Caco-2 (cell line): ENCODE measurements at regions not wholly inside any gene's neighbourhood (a gene's known extent, or its start where the extent isn't known, plus 50 kb on each side); places are given as distances from the start of the nearest gene placed in this dataset.

Source experiments
- BruUV-seq: library from RNA; stranded (reverse); fragments of 400-500 nt; replicated peaks from 2 replicates; lab custom pipeline; 2021; lab: Mats Ljungman, UMichigan
- CTCF ChIA-PET: fragments of 300-600 bp; sonication (Branson Sonifier 250); formaldehyde crosslinking; loops from one replicate; lab custom pipeline; 2022; ENCODE audit warnings: antibody characterized with exemption; lab: Charles Lee
- POLR2A ChIA-PET: fragments of 300-600 bp; sonication (Branson Sonifier 250); formaldehyde crosslinking; loops from one replicate; lab custom pipeline; 2022; ENCODE audit warnings: antibody characterized with exemption; lab: Charles Lee
- DNase-seq, 2 experiments: peaks; one replicate each; pipeline versions ENCODE4 v3.0.0 to v3.0.0-alpha.2; 2020 to 2022
- H3K27me3 ChIP-seq: replicated peaks from 2 replicates; pipeline ENCODE4 v1.6.0; 2011; ENCODE audit warnings: low read length; ENCODE audit not compliant: control insufficient read depth, insufficient read depth
- H3K36me3 ChIP-seq: 2 replicates; pipeline ENCODE4 v1.5.1; 2011; ENCODE audit warnings: low read length; ENCODE audit not compliant: control insufficient read depth, insufficient read depth
- H3K4me1 ChIP-seq: fragments of 250-450 bp; sonication (Bioruptor Pico); 2 replicates; pipeline ENCODE4 v1.5.1; 2020; ENCODE audit warnings: mild to moderate bottlenecking
- H3K4me3 ChIP-seq: 2 replicates; pipeline ENCODE4 v1.5.1; 2011; ENCODE audit warnings: low read depth, mild to moderate bottlenecking, control low read depth, low read length
- H3K9me3 ChIP-seq: fragments of 250-450 bp; sonication (Bioruptor Pico); 2 replicates; pipeline ENCODE4 v1.5.1; 2020; ENCODE audit warnings: mild to moderate bottlenecking, moderate library complexity
- H3K27ac Mint-ChIP-seq: one replicate; pipeline ENCODE4 v1.8.0; 2022; ENCODE audit warnings: mixed read lengths; ENCODE audit not compliant: unreplicated experiment
- H3K27me3 Mint-ChIP-seq: one replicate; pipeline ENCODE4 v1.8.0; 2022; ENCODE audit warnings: mixed read lengths; ENCODE audit not compliant: insufficient read depth, unreplicated experiment
- H3K36me3 Mint-ChIP-seq: one replicate; pipeline ENCODE4 v1.8.0; 2022; ENCODE audit warnings: mild to moderate bottlenecking, mixed read lengths; ENCODE audit not compliant: insufficient read depth, unreplicated experiment
- H3K4me1 Mint-ChIP-seq: one replicate; pipeline ENCODE4 v1.8.0; 2022; ENCODE audit warnings: low read depth, mixed read lengths; ENCODE audit not compliant: unreplicated experiment
- H3K4me3 Mint-ChIP-seq: one replicate; pipeline ENCODE4 v1.8.0; 2022; ENCODE audit warnings: mild to moderate bottlenecking, moderate library complexity, mixed read lengths; ENCODE audit not compliant: unreplicated experiment
- H3K9me3 Mint-ChIP-seq: one replicate; pipeline ENCODE4 v1.8.0; 2022; ENCODE audit warnings: mixed read lengths; ENCODE audit not compliant: unreplicated experiment
- CTCF ChIP-seq, 2 experiments: fragments of 200-600 bp in 1 of 2; IDR thresholded peaks; 1 replicate in 1 of 2; 2 replicates in 1 of 2; pipeline versions ENCODE4 v1.5.1 to v1.8.0; 2011 to 2022; ENCODE audit warnings: antibody characterized with exemption in 1 of 2, control low read depth in 1 of 2, inconsistent platforms in 1 of 2, low read depth in 1 of 2, low read length in 1 of 2, mild to moderate bottlenecking in 1 of 2, moderate library complexity in 1 of 2; ENCODE audit not compliant: insufficient read depth in 1 of 2, severe bottlenecking in 1 of 2, unreplicated experiment in 1 of 2
- intact Hi-C: fragments of 100-400 bp; cut with micrococcal nuclease; formaldehyde crosslinking; loops from one replicate; pipeline ENCODE4 v1.10.0; 2022; ENCODE audit not compliant: unreplicated experiment

GRCh38 chr20:60869625-60870024 lies 382.4 kb upstream of the CDH4 start:
- Histone ChIP-seq H3K9me3 (no peaks in the 10 kb centered on the region), H3K27me3 (no peaks in the 10 kb centered on the region; the same call in 1 of the 2 replicates), H3K36me3 (no peaks in the 10 kb centered on the region), H3K4me3 (no peak overlapping the region), H3K4me1 (no peaks in the 10 kb centered on the region)
- intact Hi-C loops: no loop called here
- peaks cover 21% of the 10 kb centered on the region for H3K27me3 Mint-ChIP-seq
- CTCF ChIA-PET: no interaction called here
- no peaks in the 10 kb centered on the region for H3K36me3 Mint-ChIP-seq
- BruUV-seq: no TSS peak
- no peak overlapping the region for H3K4me3 Mint-ChIP-seq
- TF ChIP-seq CTCF (IDR thresholded peaks at IDR 0.05; ENCODE audit: insufficient read depth in 1 of 2, low read depth in 1 of 2, low read length in 1 of 2, severe bottlenecking in 1 of 2, unreplicated experiment in 1 of 2): no peak
- POLR2A ChIA-PET: no interaction called here
- no peaks in the 10 kb centered on the region for H3K4me1 Mint-ChIP-seq
- DNase-seq: no peak
- H3K27ac Mint-ChIP-seq: no peak overlapping the region
- H3K9me3 Mint-ChIP-seq: no peaks in the 10 kb centered on the region

GRCh38 chr20:60870040-60870439 lies 382.0 kb upstream of the CDH4 start:
- H3K9me3 Mint-ChIP-seq: no peaks in the 10 kb centered on the region
- no TSS peak for BruUV-seq
- ChIA-PET POLR2A (no interaction called here), CTCF (no interaction called here)
- Histone ChIP-seq H3K4me1 (no peaks in the 10 kb centered on the region), H3K27me3 (no peaks in the 10 kb centered on the region; the same call in 1 of the 2 replicates), H3K9me3 (no peaks in the 10 kb centered on the region), H3K36me3 (no peaks in the 10 kb centered on the region), H3K4me3 (no peak overlapping the region)
- no peak for DNase-seq
- peaks cover 19% of the 10 kb centered on the region for H3K27me3 Mint-ChIP-seq
- H3K4me1 Mint-ChIP-seq: no peaks in the 10 kb centered on the region
- H3K27ac Mint-ChIP-seq: no peak overlapping the region
- no peaks in the 10 kb centered on the region for H3K36me3 Mint-ChIP-seq
- no peak overlapping the region for H3K4me3 Mint-ChIP-seq
- intact Hi-C loops: no loop called here
- no peak for TF ChIP-seq CTCF (IDR thresholded peaks at IDR 0.05; ENCODE audit: insufficient read depth in 1 of 2, low read depth in 1 of 2, low read length in 1 of 2, severe bottlenecking in 1 of 2, unreplicated experiment in 1 of 2)

- CTCF ChIA-PET: no interaction called here
- no peaks in the 10 kb centered on the region for H3K4me1 ChIP-seq
- BruUV-seq: no TSS peak
- Mint-ChIP-seq H3K4me1 (no peaks in the 10 kb centered on the region), H3K9me3 (no peaks in the 10 kb centered on the region), H3K27ac (no peak overlapping the region), H3K27me3 (peaks cover 27% of the 10 kb centered on the region), H3K36me3 (no peaks in the 10 kb centered on the region), H3K4me3 (no peak overlapping the region)
- no peaks in the 10 kb centered on the region; the same call in 1 of the 2 replicates for H3K27me3 ChIP-seq
- no peaks in the 10 kb centered on the region for H3K36me3 ChIP-seq
- no peak for DNase-seq
- H3K4me3 ChIP-seq: no peak overlapping the region
- intact Hi-C loops: no loop called here
- TF ChIP-seq CTCF (IDR thresholded peaks at IDR 0.05; ENCODE audit: insufficient read depth in 1 of 2, low read depth in 1 of 2, low read length in 1 of 2, severe bottlenecking in 1 of 2, unreplicated experiment in 1 of 2): no peak
- POLR2A ChIA-PET: no interaction called here
- no peaks in the 10 kb centered on the region for H3K9me3 ChIP-seq
Observed at GRCh38 chr20:60872224-60872623, 379.8 kb upstream of the CDH4 start.
